NCI-H1694 (cell line): ENCODE measurements at regions not wholly inside any gene's neighbourhood (a gene's known extent, or its start where the extent isn't known, plus 50 kb on each side); places are given as distances from the start of the nearest gene placed in this dataset.

Source experiments
- DNase-seq: peaks from one replicate; lab custom pipeline; 2025; lab: John Stamatoyannopoulos, UW

DNA sequence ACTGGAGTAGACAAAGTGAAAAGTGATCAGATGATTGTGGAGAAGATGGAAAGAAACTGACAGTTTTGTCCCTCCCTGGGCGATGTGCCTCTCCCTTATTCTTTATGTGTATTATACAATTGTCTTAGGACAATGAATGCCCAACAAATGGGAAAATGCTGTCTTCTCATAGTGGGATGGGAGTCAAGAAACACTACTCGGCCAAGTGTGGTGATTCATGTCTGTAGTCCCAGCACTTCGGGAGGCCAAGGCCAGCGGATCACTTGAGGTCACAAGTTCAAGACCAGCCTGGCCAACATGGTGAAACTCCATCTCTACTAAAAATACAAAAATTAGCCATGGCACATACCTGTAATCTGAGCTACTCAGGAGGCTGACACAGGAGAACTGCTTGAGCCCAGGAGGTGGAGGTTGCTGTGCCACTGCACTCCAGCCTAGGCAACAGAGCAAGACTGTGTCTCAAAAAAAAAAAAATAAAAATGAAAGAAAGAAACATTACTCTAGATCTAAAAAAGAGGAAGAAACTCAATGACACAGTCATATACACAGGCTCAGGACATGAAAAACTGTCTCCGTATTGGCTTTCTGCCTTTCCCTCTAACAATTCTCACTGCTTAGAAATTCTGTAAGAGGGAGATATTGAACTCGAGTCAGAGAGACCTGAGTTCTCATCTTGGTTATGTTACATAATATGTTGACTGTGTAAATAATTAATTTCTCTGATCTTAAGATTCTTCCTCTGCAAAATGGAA, 67.9 kb upstream of the TARS1 start:
- no peak for DNase-seq

DNA sequence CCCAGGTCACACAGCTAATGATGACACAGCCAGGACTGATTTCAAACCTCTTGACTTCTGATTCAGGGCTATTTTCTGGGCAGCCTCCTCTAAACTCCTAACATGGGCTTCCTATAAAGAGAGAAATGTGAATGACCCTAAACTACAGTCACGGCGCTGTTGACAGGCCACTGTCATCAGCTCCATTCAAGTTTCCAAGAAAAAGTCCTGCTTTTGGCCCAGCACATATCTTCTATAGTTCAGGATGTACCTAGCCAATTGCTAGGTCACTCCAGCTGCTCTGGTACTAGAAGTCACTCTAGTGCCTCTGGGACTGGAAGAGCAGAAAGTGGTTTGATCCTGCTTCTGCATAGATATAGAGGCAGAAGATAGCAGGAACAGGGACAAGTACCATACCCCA, 64.9 kb upstream of the TARS1 start:
- no peak for DNase-seq

DNA sequence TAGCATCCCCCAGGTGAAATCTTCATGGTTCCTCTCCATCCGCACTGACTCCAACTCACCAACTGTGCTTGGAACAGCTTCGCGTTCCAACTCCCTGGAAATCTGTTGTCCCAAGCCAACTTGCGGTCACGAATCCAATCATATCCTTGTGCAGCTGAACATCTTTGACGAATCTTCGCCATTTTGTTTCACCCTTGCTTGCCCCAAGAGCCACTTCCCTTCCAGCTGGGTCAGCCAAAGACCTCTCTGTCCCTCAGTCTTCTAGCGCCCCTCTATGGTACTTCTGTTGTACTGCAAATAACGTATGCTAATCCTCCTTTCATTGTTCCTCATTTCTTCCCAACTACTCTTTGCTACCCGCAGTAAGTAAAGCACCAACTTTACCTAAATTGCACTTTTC, 61.0 kb upstream of the TARS1 start:
- no peak for DNase-seq

DNA sequence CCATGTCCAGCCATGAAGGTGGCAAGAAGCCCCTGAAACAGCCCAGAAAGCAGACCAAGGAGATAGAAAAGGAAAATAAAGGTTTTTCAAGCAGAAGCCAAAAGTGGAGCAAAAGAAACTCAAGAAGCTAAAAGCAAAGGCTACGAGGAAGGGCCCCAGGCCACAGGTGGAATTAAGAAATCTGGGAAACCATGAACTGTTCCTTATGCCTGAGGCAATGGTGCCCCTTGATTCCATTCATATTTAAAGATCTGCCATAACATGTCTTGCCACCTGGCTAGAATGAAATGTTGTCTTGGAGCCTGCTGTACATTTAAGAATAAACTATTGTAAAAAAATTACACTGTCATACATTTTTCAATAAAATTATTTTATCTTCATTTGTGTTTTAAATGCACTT, 59.5 kb upstream of the TARS1 start:
- no peak for DNase-seq
